Activated effector memory CD4-positive, alpha-beta T cell treated with anti-CD3 and anti-CD28 coated beads, Interleukin-2, amount 50 U/mL, for 16 hours (primary cell): ENCODE measurements at regions not wholly inside any gene's neighbourhood (a gene's known extent, or its start where the extent isn't known, plus 50 kb on each side); places are given as distances from the start of the nearest gene placed in this dataset.

Source experiments
- DNase-seq: peaks from one replicate; pipeline ENCODE4 v3.0.0-alpha.2; 2020

- DNase-seq: no peak
These were observed 536.6 kb upstream of the CAMK1G start for GRCh38 chr1:209046935-209047334.

GRCh38 chr1:209048941-209049669 is 534.4 kb upstream of the CAMK1G start:
- no peak for DNase-seq

DNA sequence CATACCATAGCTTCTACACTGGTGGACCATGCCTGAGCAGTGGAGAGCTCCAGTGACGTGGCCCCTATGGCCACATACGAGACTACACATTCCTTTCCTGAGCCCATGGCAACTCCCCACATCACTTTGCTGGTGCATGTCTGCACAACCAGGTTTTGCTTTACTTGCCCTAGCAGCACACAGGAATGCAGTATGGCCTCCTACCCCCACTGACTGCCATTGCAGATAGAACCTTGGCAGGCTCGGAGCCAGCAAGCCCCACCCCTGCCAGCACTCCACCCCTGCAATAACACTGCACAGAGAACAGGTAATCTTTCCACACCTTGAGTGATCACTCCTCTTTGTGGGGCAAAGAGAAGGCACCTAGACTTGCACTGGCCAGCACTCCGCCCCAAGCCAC is 531.9 kb upstream of the CAMK1G start:
- DNase-seq: no peak

DNA sequence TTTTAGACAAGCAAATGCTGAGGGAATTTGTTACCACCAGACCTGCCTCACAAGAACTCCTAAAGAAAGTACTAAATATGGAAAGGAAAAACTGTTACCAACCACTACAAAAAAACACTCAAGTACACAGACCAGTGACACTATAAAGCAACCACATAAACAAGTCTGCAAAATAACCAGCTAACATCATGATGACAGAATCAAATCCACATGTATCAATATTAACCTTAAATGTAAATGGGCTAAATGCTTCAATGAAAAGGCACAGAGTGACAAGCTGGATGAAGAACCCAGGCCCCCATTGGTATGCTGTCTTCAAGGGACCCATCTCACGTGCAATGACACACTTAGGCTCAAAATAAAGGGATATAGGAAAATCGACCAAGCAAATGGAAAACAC is 529.9 kb upstream of the CAMK1G start:
- no peak for DNase-seq

- DNase-seq: no peak
These were observed 526.4 kb upstream of the CAMK1G start for GRCh38 chr1:209057083-209057482.

DNA sequence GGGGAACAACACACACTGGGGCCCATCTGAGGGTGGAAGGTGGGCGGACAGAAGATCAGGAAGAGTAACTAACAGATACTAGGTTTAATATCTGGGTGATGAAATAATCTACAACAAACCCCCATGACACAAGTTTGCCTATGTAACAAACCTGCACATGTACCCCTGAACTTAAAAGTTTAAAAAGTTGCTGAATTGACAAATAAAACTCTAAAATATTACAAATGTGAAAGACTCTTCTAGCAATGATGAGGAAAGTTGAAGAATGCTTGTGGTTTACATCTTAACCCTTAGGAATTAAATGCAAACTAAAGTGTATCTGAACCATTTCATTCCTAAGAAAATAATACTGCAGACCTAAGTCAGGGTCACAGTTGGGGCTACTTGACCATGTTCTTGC is 525.6 kb upstream of the CAMK1G start:
- DNase-seq: no peak

DNA sequence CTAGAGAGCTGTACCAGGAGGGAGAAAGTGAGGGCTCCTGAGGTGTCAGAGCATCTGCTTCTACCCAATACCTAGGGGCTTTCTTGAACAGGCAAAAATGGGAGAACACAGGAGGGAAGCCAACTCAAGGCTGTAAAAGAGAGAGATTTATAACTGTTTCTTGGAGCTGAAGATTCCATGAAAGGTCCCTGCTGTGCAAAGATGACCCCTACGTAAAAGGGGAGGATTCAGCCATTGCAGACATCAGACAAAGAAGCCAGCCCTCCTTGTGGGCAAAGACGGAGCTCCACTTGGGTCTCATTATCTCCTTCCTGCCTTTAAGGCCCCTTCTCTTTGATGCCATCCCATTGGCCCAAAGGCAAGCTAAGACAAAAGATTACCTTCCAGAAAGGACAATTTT is 524.1 kb upstream of the CAMK1G start:
- DNase-seq: no peak

GRCh38 chr1:209059981-209060380 is 523.5 kb upstream of the CAMK1G start:
- no peak for DNase-seq

DNA sequence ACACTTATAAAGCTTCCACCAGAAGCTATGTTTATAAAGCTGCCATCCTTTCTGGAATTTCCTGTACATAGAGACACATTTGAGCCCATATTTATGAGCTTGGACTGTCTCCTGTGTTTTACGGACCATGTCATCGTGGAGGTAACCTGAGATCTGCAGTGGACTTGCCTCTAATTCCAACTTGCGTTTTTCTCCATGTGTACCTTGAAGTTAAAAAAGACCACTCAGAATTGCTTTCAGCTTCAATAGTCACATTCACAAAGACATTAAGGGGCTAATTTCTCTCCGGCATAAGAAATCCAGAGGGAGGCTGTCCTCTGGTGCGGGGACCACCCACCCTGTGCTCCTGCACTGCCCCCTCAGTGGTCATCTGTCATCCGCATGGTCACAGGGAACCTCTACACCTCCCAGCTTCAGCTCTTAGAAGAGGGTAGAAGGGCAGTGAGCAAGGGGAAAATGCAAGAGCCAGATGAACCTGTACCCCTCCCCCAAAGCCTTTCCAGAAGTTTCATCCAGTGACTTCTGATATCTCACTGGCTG is 521.4 kb upstream of the CAMK1G start:
- DNase-seq: no peak

DNA sequence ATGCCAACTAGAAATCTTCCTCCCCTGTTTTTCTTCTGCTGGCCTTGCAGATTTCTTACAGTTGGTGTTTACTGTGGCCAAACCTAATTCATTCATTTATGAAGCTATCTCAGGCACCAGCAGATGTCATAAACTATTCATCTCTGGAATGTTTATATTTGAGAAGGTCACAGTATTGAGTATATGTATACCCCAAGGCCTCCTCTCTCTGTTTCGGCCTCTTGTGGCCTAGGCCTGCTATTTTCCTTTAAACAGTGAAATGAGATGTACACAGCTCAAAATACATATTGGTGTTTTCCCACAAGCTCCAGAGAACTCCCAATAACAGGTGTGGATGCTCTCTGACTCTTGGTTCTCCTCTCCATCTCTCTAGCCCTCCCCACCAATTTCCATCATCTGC is 520.7 kb upstream of the CAMK1G start:
- DNase-seq: no peak

DNA sequence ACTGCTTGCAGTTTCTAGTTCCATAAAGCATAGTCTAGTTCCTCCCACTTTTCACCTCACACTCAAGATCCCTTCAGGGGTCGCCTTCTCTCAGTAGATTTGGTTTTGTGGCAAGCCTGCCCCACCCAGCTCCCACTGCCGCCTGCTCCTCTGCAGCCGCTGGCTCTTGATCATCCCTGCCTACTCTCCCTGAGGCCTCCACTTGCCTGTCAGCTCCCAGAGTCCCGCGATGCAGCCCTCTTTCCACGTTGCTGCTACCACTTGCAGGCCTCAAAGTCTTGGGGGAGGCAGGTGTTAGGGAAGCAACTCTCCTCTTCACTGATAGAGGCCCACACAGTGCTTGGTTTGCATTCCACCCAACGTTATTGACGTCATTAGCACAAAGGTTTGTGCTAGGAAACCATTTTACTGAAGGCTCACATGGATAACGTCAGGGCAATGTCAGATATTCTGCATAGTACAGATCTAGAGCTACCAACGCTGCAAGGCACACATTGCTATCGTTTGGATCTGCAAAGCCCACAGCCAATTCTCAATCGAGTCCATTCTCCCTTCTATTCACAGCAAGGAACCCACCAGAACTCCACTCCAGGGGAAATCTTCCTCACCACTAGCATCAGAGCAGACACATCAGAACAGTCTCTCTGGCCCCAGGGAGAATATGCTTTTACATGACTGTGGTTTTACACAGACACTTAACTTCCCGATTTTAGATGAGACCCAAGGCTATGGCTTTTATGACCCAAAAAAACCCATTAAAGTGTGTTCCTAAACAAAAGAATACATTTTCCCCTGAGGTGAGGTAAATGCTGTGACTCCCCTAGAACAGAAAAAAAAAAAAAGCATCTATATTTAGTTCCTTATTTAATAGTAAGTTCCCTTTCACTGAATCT is 519.5 kb upstream of the CAMK1G start:
- no peak for DNase-seq

DNA sequence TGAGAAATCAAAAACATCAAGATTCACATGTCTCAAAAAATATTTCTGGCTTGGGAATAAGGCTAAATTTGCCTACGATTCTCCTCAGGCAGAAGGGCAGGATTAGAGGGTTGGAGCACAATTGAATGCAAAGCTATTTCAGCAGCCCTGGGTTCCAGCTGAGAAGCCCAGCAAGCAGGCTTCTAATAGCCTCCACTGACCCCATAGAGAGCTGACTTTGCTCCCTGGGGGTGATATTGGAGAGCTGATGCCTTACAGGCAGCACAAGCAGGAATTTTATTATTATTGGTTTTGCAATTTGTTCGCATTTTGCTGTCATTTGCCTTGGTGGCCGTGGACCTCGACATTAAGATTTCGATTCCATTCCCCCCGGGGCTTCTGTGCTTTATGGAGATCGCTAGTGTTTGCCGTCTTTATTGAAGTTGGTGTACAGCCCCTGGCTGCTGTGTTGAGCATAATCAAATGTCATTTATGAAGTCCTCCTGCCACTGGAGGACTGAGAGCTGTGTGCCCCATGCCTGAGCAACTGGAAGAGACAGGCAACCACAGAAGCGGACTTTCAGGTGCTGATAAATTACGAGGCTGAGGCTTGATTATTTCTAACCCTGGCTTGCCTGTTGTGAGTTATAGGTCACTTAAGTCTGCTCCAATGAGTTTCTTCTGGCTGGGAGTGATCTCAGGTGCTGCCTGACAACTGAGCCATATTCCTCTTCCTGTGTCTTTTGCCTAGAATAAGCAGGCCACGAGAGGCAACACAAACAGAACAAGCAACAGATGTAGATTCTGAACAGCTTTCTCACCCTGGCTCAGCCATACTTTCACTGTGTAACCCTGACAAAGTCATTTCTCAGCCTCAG is 518.4 kb upstream of the CAMK1G start:
- no peak for DNase-seq

DNA sequence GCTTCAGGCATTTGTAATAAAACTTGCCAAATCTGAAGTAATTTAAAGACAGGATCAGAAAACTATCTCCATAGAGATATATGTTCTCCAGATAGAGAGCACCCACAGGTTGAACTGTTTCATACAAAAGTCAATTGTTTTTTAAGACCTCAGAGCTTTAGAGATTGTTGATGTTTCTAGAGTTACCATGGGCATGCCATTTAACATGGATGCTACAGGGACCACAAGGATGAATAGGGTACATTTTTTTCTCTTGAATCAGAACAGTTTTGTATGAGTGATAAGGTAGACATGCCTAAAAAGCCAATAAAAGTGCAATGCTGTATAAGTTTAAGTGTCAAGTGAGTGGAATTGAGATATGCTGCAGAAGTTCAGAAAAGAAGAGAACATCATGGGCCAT is 511.0 kb upstream of the CAMK1G start:
- no peak for DNase-seq

DNA sequence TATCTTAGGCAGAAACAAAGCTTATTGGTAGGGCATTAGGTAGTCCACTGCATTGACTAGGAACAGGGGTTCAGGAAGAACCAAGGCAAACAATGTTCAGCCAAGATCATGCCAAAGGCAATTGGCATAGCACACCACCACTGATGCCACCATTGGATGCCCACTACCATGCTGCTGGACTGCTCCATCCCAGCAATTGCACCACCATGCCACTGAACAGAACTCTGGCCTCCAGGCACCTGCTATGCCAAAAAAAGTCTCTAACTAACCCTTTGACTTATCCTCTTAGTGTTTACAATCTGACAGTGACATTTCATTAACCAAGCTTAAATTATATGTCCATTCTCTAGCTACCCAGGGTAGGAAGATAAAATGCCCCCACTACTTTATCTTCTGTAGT is 509.6 kb upstream of the CAMK1G start:
- DNase-seq: no peak

GRCh38 chr1:209074575-209075250 is 508.8 kb upstream of the CAMK1G start:
- DNase-seq: no peak

- no peak for DNase-seq
These were observed 506.8 kb upstream of the CAMK1G start for GRCh38 chr1:209076688-209077087.

DNA sequence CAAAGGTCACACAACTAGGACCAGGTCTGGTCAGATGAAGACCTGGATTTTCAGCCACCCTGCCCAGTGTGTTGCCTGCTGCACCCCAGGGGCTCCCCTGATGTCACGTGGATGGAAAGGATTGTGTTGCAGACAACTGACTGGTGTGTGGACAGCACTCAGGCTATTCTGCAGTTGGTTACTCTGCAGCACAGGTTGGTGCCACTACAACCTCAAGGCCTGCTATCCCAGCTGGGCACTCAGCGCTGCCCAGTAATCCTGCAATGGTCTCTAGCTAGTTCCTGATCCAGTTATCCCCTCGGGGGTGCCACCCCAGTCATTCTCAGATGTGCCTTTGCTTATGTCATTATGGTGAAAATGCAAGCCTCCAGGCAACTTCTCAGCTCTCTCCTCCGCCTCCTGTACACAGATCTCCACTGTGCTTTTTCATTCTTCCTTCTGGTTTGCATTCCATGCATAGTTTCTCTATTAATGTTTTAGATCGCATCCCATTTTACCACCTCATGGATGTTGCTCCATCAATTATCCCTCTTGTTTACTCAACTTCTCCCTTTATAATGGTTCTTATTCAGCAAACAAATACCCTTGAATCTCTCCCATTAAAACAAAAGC is 503.2 kb upstream of the CAMK1G start:
- DNase-seq: no peak

DNA sequence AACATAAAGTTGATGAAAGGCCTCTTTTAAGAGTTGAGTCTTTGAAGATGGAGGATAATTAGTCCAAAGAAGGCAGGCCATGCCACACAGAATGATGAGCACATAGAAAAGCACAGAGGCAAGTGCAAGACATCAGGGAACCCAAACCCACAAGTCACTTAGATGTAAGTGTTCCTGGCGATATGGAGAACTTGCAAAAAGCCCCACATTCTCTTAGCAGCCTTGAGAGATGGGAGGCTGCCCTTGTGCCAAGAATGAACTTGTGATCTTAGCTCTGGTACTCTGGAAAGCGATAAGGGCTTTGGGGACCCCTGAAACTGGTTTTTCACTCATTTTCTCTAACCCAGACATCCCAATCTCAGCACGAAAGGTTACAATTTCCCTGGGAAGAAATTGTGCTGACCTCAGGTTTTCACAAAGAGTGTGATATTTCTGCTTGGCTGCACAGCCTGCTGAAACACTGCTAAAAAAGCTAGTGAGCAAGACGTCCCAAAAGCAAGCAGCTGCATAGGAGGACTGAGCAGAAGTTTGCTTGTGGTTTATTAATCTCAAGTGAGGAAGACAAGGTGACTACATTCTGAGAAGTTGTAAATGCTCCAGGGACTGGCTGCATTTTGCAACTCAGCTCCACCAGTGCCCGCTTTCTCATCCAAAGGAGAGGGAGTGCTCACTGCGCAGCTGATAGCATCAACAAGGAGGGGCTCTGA is 496.9 kb upstream of the CAMK1G start:
- no peak for DNase-seq

DNA sequence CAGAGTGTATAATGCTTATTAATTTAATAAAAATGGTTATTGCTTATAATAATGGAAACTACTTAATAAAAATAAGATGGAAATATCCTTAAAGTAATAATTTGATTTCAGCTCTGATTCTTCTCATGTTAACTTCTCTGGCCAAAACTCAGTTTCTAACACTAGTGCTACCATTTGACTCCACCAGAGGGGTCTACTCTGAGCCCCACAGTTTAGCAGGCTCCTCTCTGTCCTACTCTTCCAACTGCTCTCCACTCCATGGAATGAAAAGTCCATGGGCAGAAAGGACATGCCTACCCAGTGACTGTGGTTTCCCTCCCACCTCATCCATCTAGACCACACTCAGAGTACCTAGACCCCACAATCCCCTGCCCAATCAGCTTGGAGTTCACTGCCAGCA is 489.1 kb upstream of the CAMK1G start:
- no peak for DNase-seq

- no peak for DNase-seq
These were observed 487.6 kb upstream of the CAMK1G start for GRCh38 chr1:209095627-209096595.
